CD14-positive monocyte (primary cell): ENCODE measurements at regions not wholly inside any gene's neighbourhood (a gene's known extent, or its start where the extent isn't known, plus 50 kb on each side); places are given as distances from the start of the nearest gene placed in this dataset.

Source experiments
- DNase-seq, 3 donors: peaks; one replicate each; pipeline ENCODE4 v3.0.0-alpha.2; 2011 to 2022
- H2AFZ ChIP-seq: 2 replicates; pipeline ENCODE4 v1.6.0; 2012; ENCODE audit warnings: mild to moderate bottlenecking, low read depth, low read length, inconsistent platforms; ENCODE audit not compliant: insufficient read depth, poor library complexity, severe bottlenecking
- H3K27ac ChIP-seq, 2 donors: 1 replicate in 1 of 2; 2 replicates in 1 of 2; pipeline ENCODE4 v1.5.1; 2012 to 2013; ENCODE audit warnings: low read length in 2 of 2, control low read depth in 1 of 2, inconsistent platforms in 1 of 2, low read depth in 1 of 2, mild to moderate bottlenecking in 1 of 2
- H3K27me3 ChIP-seq, 2 donors: one replicate each; pipeline versions ENCODE4 v1.6.0 to v1.6.1; 2011 to 2013; ENCODE audit warnings: low read length in 2 of 2; ENCODE audit not compliant: control insufficient read depth in 2 of 2, insufficient read depth in 2 of 2
- H3K36me3 ChIP-seq, 2 donors: replicated peaks in 1 of 2; 1 replicate in 1 of 2; 2 replicates in 1 of 2; pipeline versions ENCODE4 v1.5.1 to v1.6.1; 2012 to 2013; ENCODE audit warnings: low read length in 2 of 2, control low read depth in 1 of 2, inconsistent platforms in 1 of 2, mild to moderate bottlenecking in 1 of 2; ENCODE audit not compliant: insufficient read depth in 2 of 2, control insufficient read depth in 1 of 2
- H3K4me1 ChIP-seq, 2 donors: 1 replicate in 1 of 2; 2 replicates in 1 of 2; pipeline versions ENCODE4 v1.5.1 to v1.6.1; 2012 to 2013; ENCODE audit warnings: low read length in 2 of 2, control low read depth in 1 of 2, inconsistent platforms in 1 of 2, mild to moderate bottlenecking in 1 of 2, moderate library complexity in 1 of 2; ENCODE audit not compliant: insufficient read depth in 2 of 2, control insufficient read depth in 1 of 2
- H3K4me2 ChIP-seq: replicated peaks from 2 replicates; pipeline ENCODE3; 2012; ENCODE audit warnings: low read length, moderate library complexity, mild to moderate bottlenecking; ENCODE audit not compliant: poor library complexity, severe bottlenecking; ENCODE audit errors: extremely low read depth
- H3K4me3 ChIP-seq, 3 experiments: fragments of 200-600 bp in 1 of 3; sonication (generic) in 1 of 3; replicated peaks in 1 of 3; 1 replicate in 2 of 3; 2 replicates in 1 of 3; pipeline ENCODE4 v1.5.1; 2011 to 2013; ENCODE audit warnings: low read length in 3 of 3, mild to moderate bottlenecking in 3 of 3, control low read depth in 2 of 3, low read depth in 2 of 3, inconsistent platforms in 1 of 3, moderate library complexity in 1 of 3
- H3K79me2 ChIP-seq: 2 replicates; pipeline ENCODE4 v1.6.0; 2012; ENCODE audit warnings: mild to moderate bottlenecking, control low read depth, inconsistent platforms, low read length, moderate library complexity; ENCODE audit not compliant: insufficient read depth
- H3K9ac ChIP-seq: 2 replicates; pipeline ENCODE4 v1.6.0; 2017; ENCODE audit warnings: low read length, mild to moderate bottlenecking; ENCODE audit not compliant: insufficient read depth, poor library complexity, severe bottlenecking
- H3K9me3 ChIP-seq, 2 donors: replicated peaks in 1 of 2; 1 replicate in 1 of 2; 2 replicates in 1 of 2; pipeline versions ENCODE4 v1.5.1 to v1.6.1; 2012 to 2013; ENCODE audit warnings: low read length in 2 of 2, control low read depth in 1 of 2; ENCODE audit not compliant: control insufficient read depth in 1 of 2, insufficient read depth in 1 of 2
- H4K20me1 ChIP-seq: 2 replicates; pipeline ENCODE4 v1.6.0; 2012; ENCODE audit warnings: mild to moderate bottlenecking, low read length, control low read depth, moderate library complexity; ENCODE audit not compliant: insufficient read depth
- H3K27ac Mint-ChIP-seq, 7 donors: one replicate each; pipeline ENCODE4 v1.8.0; 2020; ENCODE audit warnings: mild to moderate bottlenecking in 7 of 7, mixed read lengths in 7 of 7, moderate library complexity in 6 of 7, inconsistent platforms in 2 of 7
- H3K27me3 Mint-ChIP-seq, 3 donors: one replicate each; pipeline ENCODE4 v1.8.0; 2021 to 2022; ENCODE audit warnings: low read depth in 3 of 3, mild to moderate bottlenecking in 3 of 3, mixed read lengths in 3 of 3, moderate library complexity in 3 of 3, inconsistent platforms in 1 of 3
- H3K36me3 Mint-ChIP-seq, 2 donors: one replicate each; pipeline ENCODE4 v1.8.0; 2020; ENCODE audit warnings: mixed read lengths in 2 of 2, inconsistent platforms in 1 of 2, mild to moderate bottlenecking in 1 of 2
- H3K4me1 Mint-ChIP-seq: one replicate; pipeline ENCODE4 v1.8.0; 2020; ENCODE audit warnings: mild to moderate bottlenecking, mixed read lengths
- H3K4me3 Mint-ChIP-seq, 2 donors: one replicate each; pipeline ENCODE4 v1.8.0; 2020; ENCODE audit warnings: mild to moderate bottlenecking in 2 of 2, mixed read lengths in 2 of 2, moderate library complexity in 1 of 2
- H3K9me3 Mint-ChIP-seq, 7 donors: one replicate each; pipeline ENCODE4 v1.8.0; 2020 to 2022; ENCODE audit warnings: mixed read lengths in 7 of 7, mild to moderate bottlenecking in 6 of 7, moderate library complexity in 6 of 7, inconsistent platforms in 2 of 7
- WGBS: methylation state at CpG from one replicate; pipeline ENCODE4 v1.1.5; 2013; ENCODE audit warnings: missing lambda C conversion rate; ENCODE audit not compliant: insufficient coverage; 5-methylcytosine and 5-hydroxymethylcytosine counted together
- intact Hi-C, 2 donors: fragments of 100-400 bp; cut with micrococcal nuclease; formaldehyde crosslinking; loops; one replicate each; pipeline versions ENCODE4 v1.15.0 to v1.15.1; 2023
- TF ChIP-seq, protein P1 (sequence below): fragments of 200-600 bp; IDR thresholded peaks from one replicate; pipeline ENCODE4 v1.8.0; 2022; ENCODE audit warnings: antibody characterized with exemption, mild to moderate bottlenecking

GRCh38 chr3:19765954-19766353 is 168.1 kb downstream of the EFHB start:
- peaks cover 0 to 4% (median 2%) of the 10 kb centered on the region in 7 donors for H3K9me3 Mint-ChIP-seq
- no peak overlapping the region for H3K4me3 ChIP-seq
- no peak overlapping the region for H3K4me3 Mint-ChIP-seq
- no peaks in the 10 kb centered on the region for H3K79me2 ChIP-seq
- H3K4me2 ChIP-seq: no peak overlapping the region
- H3K9ac ChIP-seq: no peak overlapping the region
- intact Hi-C loops: no loop called here
- DNase-seq: no peak
- no peaks in the 10 kb centered on the region for H3K4me1 Mint-ChIP-seq
- H3K4me1 ChIP-seq: no peaks in the 10 kb centered on the region
- no peaks in the 10 kb centered on the region for H3K27me3 ChIP-seq
- TF ChIP-seq, protein P1, sequence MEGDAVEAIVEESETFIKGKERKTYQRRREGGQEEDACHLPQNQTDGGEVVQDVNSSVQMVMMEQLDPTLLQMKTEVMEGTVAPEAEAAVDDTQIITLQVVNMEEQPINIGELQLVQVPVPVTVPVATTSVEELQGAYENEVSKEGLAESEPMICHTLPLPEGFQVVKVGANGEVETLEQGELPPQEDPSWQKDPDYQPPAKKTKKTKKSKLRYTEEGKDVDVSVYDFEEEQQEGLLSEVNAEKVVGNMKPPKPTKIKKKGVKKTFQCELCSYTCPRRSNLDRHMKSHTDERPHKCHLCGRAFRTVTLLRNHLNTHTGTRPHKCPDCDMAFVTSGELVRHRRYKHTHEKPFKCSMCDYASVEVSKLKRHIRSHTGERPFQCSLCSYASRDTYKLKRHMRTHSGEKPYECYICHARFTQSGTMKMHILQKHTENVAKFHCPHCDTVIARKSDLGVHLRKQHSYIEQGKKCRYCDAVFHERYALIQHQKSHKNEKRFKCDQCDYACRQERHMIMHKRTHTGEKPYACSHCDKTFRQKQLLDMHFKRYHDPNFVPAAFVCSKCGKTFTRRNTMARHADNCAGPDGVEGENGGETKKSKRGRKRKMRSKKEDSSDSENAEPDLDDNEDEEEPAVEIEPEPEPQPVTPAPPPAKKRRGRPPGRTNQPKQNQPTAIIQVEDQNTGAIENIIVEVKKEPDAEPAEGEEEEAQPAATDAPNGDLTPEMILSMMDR: no peak
- no peak overlapping the region for H3K27ac Mint-ChIP-seq
- H3K36me3 Mint-ChIP-seq: no peaks in the 10 kb centered on the region
- H2AFZ ChIP-seq: no peak overlapping the region
- H4K20me1 ChIP-seq: no peaks in the 10 kb centered on the region
- peaks cover 0 to 1% (median 1%) of the 10 kb centered on the region in 3 donors for H3K27me3 Mint-ChIP-seq
- WGBS: no CpG with 5 or more reads among the region's 3 CpGs
- H3K27ac ChIP-seq: no peak overlapping the region
- no peaks in the 10 kb centered on the region for H3K9me3 ChIP-seq
- H3K36me3 ChIP-seq: no peaks in the 10 kb centered on the region

- no peak overlapping the region for H3K4me3 Mint-ChIP-seq
Observed at GRCh38 chr3:19757773-19758172, 176.2 kb downstream of the EFHB start.

More at GRCh38 chr3:19757773-19758172, 176.2 kb downstream of the EFHB start:
- H3K9me3 ChIP-seq: no peaks in the 10 kb centered on the region
- no peak overlapping the region for H3K27ac ChIP-seq
- Mint-ChIP-seq H3K4me1 (no peaks in the 10 kb centered on the region), H3K9me3 (peaks cover 0 to 7% (median 4%) of the 10 kb centered on the region in 7 donors), H3K27ac (no peak overlapping the region), H3K36me3 (no peaks in the 10 kb centered on the region), H3K27me3 (peaks cover 0 to 2% (median 0%) of the 10 kb centered on the region in 3 donors)
- no peaks in the 10 kb centered on the region for H3K36me3 ChIP-seq
- no peak overlapping the region for H3K4me3 ChIP-seq
- TF ChIP-seq, protein P1: no peak
- no peak overlapping the region for H2AFZ ChIP-seq
- H4K20me1 ChIP-seq: no peaks in the 10 kb centered on the region
- no peak for DNase-seq
- intact Hi-C loops: no loop called here
- no peak overlapping the region for H3K9ac ChIP-seq
- H3K4me2 ChIP-seq: no peak overlapping the region
- no peaks in the 10 kb centered on the region for H3K4me1 ChIP-seq
- no peaks in the 10 kb centered on the region for H3K27me3 ChIP-seq
- H3K79me2 ChIP-seq: no peaks in the 10 kb centered on the region
